ENCODE measurements at regions not wholly inside any gene's neighbourhood (a gene's known extent, or its start where the extent isn't known, plus 50 kb on each side); places are given as distances from the start of the nearest gene placed in this dataset.

- TF ChIP-seq ZBTB33 (IDR thresholded peaks at IDR 0.05): no peak
- no peak for TF ChIP-seq CTCF (IDR thresholded peaks at IDR 0.05; ENCODE audit: low read depth, low read length, missing input control)
- no peak for TF ChIP-seq RAD21 (IDR thresholded peaks at IDR 0.05)
- TF ChIP-seq GABPA (IDR thresholded peaks at IDR 0.05 in 1 of 2, conservative IDR thresholded peaks at IDR 0.05 in 1 of 2): no peak
- no peak for TF ChIP-seq EGR1 (IDR thresholded peaks at IDR 0.05; ENCODE audit: low read depth in 2 of 2)
Observed at GRCh38 chr4:111934314-111934713, 210.9 kb upstream of the FAM241A start.

All from liver (tissue), 3 donors.